Skeletal muscle satellite cell (primary cell): ENCODE measurements at regions not wholly inside any gene's neighbourhood (a gene's known extent, or its start where the extent isn't known, plus 50 kb on each side); places are given as distances from the start of the nearest gene placed in this dataset.

Experiments
- H3K27me3 ChIP-seq: 2 replicates; pipeline ENCODE4 v1.7.0; 2013; ENCODE audit warnings: low read length; ENCODE audit not compliant: control insufficient read depth, insufficient read depth
- H3K36me3 ChIP-seq: 2 replicates; pipeline ENCODE4 v1.7.0; 2013; ENCODE audit warnings: mild to moderate bottlenecking, control low read depth, low read length; ENCODE audit not compliant: insufficient read depth
- H3K4me1 ChIP-seq: 2 replicates; pipeline ENCODE4 v1.7.0; 2013; ENCODE audit warnings: low read length; ENCODE audit not compliant: control insufficient read depth, insufficient read depth
- H3K4me2 ChIP-seq: 2 replicates; pipeline ENCODE4 v1.7.0; 2013; ENCODE audit warnings: mild to moderate bottlenecking, low read length
- H3K4me3 ChIP-seq: 2 replicates; pipeline ENCODE4 v1.7.0; 2013; ENCODE audit warnings: low read length
- H3K9ac ChIP-seq: 2 replicates; pipeline ENCODE4 v1.7.0; 2013; ENCODE audit warnings: mild to moderate bottlenecking, low read depth, low read length, moderate library complexity
- H3K9me3 ChIP-seq: replicated peaks from 2 replicates; pipeline ENCODE4 v1.7.0; 2013; ENCODE audit warnings: mild to moderate bottlenecking, control low read depth, low read length

DNA sequence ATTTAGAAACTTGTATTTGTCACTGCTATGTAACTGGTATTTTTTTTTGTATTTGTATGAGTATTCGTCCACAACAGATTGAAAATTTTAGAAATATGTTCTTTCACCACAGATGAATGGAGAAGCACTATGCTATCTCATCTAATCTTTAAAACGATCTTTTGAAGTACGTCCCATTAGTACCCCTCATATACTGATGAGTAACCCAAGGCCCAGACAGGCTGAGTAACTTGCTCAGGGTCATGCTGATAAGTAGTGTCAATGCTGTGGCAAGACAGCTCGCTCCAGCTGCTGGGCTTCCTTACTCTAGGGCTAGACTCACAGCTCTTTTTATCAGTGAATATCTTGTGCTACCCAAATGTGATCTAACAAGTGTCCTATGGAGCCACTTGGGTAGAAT is 154.2 kb downstream of the SUCLA2 start:
- no peak overlapping the region for H3K4me2 ChIP-seq
- no peak overlapping the region for H3K4me3 ChIP-seq
- no peaks in the 10 kb centered on the region for H3K36me3 ChIP-seq
- no peaks in the 10 kb centered on the region for H3K9me3 ChIP-seq
- H3K9ac ChIP-seq: no peak overlapping the region
- peaks cover 6% of the 10 kb centered on the region for H3K27me3 ChIP-seq
- H3K4me1 ChIP-seq: no peaks in the 10 kb centered on the region

DNA sequence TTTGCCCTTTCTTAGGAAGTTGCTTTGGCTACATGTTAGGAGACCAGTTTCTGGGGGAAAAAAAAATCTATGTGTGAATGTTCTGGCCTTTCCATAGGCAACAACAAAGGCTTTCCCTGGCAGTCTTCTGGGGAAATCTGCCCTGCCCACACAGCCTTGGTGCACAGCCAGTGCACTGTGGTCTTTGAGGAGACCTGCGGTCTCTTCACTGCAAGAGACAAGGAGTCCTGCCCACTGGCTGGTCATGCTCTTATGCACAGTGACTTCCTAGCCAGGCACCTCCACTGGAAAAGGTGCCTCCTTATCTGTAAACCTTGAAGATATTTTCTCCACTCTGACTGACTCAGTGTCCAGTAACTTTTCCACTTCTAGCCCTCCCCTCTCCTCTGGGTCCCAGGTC is 155.1 kb downstream of the SUCLA2 start:
- Histone ChIP-seq H3K9ac (no peak overlapping the region), H3K27me3 (peaks cover 6% of the 10 kb centered on the region), H3K9me3 (no peaks in the 10 kb centered on the region), H3K4me1 (no peaks in the 10 kb centered on the region), H3K4me3 (no peak overlapping the region), H3K4me2 (no peak overlapping the region), H3K36me3 (no peaks in the 10 kb centered on the region)

DNA sequence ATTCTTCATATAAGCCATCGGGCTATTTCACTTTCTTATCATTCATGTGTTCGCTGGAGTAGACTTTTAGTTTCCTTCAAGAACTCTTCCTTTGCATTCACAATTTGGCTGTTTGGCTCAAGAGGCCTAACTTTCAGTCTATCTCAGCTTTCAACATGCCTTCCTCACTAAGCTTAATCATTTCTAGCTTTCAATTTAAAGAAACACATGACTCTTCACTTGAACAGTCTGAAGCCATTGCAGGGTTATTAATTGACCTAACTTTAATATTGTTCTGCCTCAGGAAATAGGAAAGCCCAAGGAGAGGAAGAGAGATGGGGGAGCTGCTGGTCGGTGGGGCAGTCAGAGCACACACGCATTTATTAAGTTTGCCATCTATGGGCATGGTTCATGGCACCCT is 158.1 kb downstream of the SUCLA2 start:
- Histone ChIP-seq H3K4me2 (no peak overlapping the region), H3K9me3 (no peaks in the 10 kb centered on the region), H3K4me1 (no peaks in the 10 kb centered on the region)

DNA sequence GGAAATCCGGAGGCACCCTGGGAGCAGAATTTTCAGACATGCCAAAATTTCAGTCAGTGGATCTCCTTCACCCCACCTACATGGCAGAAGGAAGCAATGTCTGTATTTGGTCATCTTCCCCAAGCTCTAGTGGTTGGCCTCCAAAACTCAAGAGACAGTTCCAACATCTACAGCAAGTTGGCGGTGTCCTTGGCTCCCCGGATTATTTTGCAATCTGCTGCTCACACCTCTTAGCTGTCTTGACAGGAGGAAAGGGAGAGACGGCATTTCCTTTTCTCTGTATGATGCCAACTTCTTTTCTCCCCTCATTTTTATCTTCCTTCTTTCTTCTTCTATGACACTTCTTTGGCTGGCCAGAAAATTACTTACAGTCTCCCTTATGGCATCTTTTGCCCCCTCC is 159.9 kb downstream of the SUCLA2 start:
- Histone ChIP-seq H3K27me3 (peaks cover 2% of the 10 kb centered on the region), H3K9ac (no peak overlapping the region), H3K4me2 (no peak overlapping the region), H3K36me3 (no peaks in the 10 kb centered on the region), H3K9me3 (no peaks in the 10 kb centered on the region), H3K4me1 (no peaks in the 10 kb centered on the region), H3K4me3 (no peak overlapping the region)

More for the DNA sequence above, 158.1 kb downstream of the SUCLA2 start:
- Histone ChIP-seq H3K27me3 (peaks cover 6% of the 10 kb centered on the region), H3K36me3 (no peaks in the 10 kb centered on the region), H3K9ac (no peak overlapping the region), H3K4me3 (no peak overlapping the region)

DNA sequence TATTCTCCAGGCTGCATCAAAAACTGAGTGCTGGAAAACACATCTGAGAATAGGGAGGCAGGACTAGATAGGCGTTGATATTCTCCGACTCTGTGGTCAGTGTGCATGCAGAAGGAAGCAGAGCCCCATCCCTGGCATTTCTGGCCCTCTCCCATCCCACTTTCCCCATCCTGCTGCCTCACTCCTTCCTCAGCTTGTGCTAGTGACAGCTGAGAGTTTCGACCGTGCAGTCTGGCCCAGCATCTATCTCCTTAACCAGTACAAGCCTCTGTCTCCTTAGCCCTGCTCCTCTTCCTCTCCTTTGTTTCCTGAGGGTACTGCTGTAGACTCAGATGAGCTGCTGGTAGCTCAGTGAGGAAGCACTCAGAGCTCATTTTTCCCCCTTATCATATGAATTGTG is 163.2 kb downstream of the SUCLA2 start:
- Histone ChIP-seq H3K9me3 (no peaks in the 10 kb centered on the region), H3K9ac (no peak overlapping the region), H3K4me3 (no peak overlapping the region), H3K36me3 (no peaks in the 10 kb centered on the region), H3K27me3 (no peaks in the 10 kb centered on the region), H3K4me2 (no peak overlapping the region), H3K4me1 (no peaks in the 10 kb centered on the region)

DNA sequence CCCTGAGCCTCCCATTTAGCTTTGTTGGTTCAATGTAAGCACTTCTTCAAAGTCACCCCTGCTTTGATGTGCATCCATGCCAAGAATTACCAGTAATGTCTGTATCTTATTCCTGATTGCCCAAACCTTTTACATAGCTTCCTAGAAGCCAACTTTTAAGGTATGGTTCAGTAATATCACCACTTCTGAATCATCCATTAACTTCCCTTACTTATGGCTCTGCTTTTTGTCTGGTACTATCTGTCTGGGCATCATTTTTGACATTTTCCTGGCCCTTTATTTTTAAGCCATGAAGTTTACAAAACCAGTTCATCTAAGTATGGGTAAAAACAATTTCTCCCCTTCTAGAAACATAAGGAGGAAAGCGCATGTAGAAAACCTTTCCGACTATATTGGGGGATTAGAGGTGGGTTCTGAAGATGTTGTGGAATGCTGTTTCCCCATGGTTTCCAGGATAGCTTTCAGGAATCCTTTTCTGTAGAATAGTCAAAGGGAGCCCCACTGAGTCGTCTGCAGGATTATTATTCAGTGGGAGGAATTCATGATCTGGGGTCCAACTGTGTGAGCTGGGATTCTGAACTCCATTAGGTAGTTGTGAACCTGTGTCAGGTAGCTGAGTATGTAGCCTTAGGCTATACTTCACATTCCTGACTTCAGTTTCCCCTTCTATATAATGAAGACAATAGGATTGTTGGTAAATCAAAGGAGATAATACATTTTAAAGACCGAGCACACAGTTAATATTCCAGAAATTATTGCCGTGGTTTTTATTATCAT is 163.8 kb downstream of the SUCLA2 start:
- H3K4me1 ChIP-seq: no peaks in the 10 kb centered on the region
- H3K9ac ChIP-seq: no peak overlapping the region
- no peaks in the 10 kb centered on the region for H3K27me3 ChIP-seq
- H3K4me2 ChIP-seq: no peak overlapping the region
- no peak overlapping the region for H3K4me3 ChIP-seq
- no peaks in the 10 kb centered on the region for H3K36me3 ChIP-seq
- no peaks in the 10 kb centered on the region for H3K9me3 ChIP-seq

DNA sequence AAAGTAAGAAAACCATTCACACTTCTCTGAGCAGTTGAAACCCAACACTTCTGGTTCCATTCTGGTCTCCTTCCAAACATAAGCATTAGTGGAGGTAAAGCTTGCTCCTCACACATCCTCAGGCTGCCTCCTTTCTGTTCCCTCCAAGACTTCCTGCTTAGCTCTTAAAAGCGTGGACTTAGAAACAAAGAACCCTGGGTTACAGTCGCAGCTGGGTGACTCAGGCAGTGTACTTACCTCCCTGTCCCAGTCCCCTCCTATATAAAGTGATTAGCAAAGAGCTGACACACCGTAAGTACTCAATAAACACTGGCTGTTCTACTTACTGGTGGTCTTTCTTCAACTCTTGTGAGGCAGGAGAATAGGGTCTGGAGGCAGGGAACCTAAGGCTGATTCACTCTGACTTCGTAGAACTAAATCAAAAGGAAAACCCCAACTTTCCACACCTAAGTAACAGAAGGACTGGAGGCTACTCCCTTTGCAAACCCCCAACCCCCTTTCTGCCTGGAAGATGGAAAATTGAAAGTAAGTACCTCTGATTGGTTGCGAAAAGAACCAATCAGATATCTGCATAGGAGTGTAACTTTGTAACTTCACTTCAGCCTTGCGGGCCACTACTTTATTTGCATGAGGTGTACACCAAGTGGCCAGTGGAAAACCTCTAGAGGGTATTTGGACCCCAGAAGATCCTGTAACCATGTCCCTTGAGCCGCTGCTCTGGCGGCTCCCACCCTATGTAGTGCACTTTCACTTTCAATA is 165.4 kb downstream of the SUCLA2 start:
- Histone ChIP-seq H3K27me3 (peaks cover 3% of the 10 kb centered on the region), H3K4me1 (no peaks in the 10 kb centered on the region), H3K4me3 (no peak overlapping the region), H3K4me2 (no peak overlapping the region), H3K36me3 (no peaks in the 10 kb centered on the region), H3K9me3 (no peaks in the 10 kb centered on the region), H3K9ac (no peak overlapping the region)

- no peak overlapping the region for H3K4me3 ChIP-seq
- no peak overlapping the region for H3K9ac ChIP-seq
- H3K4me1 ChIP-seq: peaks cover 3% of the 10 kb centered on the region
- no peaks in the 10 kb centered on the region for H3K9me3 ChIP-seq
- H3K27me3 ChIP-seq: peaks cover 3% of the 10 kb centered on the region
- H3K36me3 ChIP-seq: no peaks in the 10 kb centered on the region
- no peak overlapping the region for H3K4me2 ChIP-seq
These were observed 168.6 kb downstream of the SUCLA2 start for GRCh38 chr13:47832458-47832972.

DNA sequence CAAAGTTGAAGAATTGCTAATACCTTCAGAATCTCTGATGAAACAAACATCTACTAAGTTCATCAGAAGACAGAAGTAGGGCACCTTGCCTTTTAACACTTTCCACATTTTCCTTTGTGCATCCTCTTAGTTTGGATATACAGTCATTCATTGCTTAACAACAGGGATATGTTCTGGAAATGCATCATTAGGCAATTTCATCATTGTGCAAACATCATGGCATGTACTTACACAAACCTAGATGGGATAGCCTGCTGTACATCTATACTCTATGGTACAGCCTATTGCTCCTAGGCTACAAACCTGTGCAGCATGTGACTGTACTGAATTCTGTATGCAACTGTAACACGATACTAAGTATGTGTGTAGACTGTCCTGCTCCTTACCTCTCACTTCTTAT is 169.8 kb downstream of the SUCLA2 start:
- H3K4me1 ChIP-seq: peaks cover 3% of the 10 kb centered on the region
- no peaks in the 10 kb centered on the region for H3K9me3 ChIP-seq
- peaks cover 3% of the 10 kb centered on the region for H3K27me3 ChIP-seq
- H3K9ac ChIP-seq: no peak overlapping the region
- no peak overlapping the region for H3K4me3 ChIP-seq
- H3K36me3 ChIP-seq: no peaks in the 10 kb centered on the region
- H3K4me2 ChIP-seq: no peak overlapping the region

- Histone ChIP-seq H3K4me1 (peaks cover 3% of the 10 kb centered on the region), H3K9me3 (no peaks in the 10 kb centered on the region), H3K9ac (no peak overlapping the region), H3K4me2 (no peak overlapping the region), H3K36me3 (no peaks in the 10 kb centered on the region), H3K27me3 (peaks cover 3% of the 10 kb centered on the region), H3K4me3 (no peak overlapping the region)
These were observed 171.4 kb downstream of the SUCLA2 start for GRCh38 chr13:47829690-47830089.

DNA sequence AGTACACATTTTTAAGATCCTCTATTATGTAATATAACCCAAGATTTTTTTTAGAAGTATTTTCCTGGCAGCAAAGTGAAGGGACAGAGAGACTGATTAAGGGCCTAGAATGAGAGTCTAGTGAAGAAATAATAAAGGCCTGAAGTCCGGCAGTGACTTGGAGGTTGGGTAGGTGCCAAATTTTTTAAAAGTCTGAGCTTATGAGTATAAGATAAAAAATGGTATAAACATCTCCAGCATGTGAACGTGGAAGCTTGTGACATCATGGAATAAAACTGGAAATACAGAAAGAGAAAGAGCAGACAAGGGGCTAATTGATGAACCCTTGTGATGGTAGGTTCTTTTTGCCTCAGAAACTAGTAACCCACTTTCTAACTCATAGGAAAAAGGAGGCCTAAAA is 174.6 kb downstream of the SUCLA2 start:
- peaks cover 4% of the 10 kb centered on the region for H3K27me3 ChIP-seq
- H3K36me3 ChIP-seq: no peaks in the 10 kb centered on the region
- no peak overlapping the region for H3K9ac ChIP-seq
- no peaks in the 10 kb centered on the region for H3K9me3 ChIP-seq
- no peak overlapping the region for H3K4me2 ChIP-seq
- no peak overlapping the region for H3K4me3 ChIP-seq
- peaks cover 3% of the 10 kb centered on the region for H3K4me1 ChIP-seq
